ENCODE measurements at regions not wholly inside any gene's neighbourhood (a gene's known extent, or its start where the extent isn't known, plus 50 kb on each side); places are given as distances from the start of the nearest gene placed in this dataset.

DNA sequence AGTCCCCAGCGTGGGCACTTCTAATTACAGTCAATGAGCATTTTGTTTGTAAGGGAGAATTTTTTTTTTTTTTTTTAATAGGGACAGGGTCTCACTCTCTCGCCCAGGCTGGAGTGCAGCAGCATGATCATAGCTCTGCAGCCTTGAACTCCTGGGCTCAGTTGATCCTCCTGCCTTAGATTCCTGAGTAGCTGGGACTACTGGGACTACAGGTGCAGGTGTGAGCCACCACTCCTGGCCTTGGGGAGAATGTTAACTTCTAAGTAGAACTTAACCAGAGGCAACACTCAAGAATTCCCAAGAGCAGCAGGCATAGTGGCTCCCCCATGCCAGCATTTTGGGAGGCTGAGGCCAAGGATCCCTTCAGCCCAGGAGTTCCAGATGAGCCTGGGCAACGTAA is 52.9 kb upstream of the ZNF217 start:
- no peak overlapping the region for H4K8ac ChIP-seq (ENCODE audit: low read depth in 2 of 2, low read length in 2 of 2)
- H3K36me3 ChIP-seq (ENCODE audit: control insufficient read depth, insufficient read depth, low read length) = no peaks in the 10 kb centered on the region
- H2AFZ ChIP-seq (replicated peaks; ENCODE audit: low read length, poor library complexity) = no peak overlapping the region
- no peak overlapping the region for H3K18ac ChIP-seq (ENCODE audit: low read depth, low read length)
- CTCF ChIA-PET = interaction anchor here (1.0 kb wide), 1 partner anchor 11 kb away, joined by 4 read pairs; no protein-coding TSS in a partner anchor
- no peak overlapping the region for H3K14ac ChIP-seq (replicated peaks; ENCODE audit: low read depth, low read length)
- H3K4me1 ChIP-seq (ENCODE audit: control insufficient read depth, insufficient read depth, low read length) = peaks cover 10% of the 10 kb centered on the region
- no peak overlapping the region for H2BK15ac ChIP-seq (ENCODE audit: low read depth, low read length)
- peak overlapping the region; percentile 50 for H2AK9ac ChIP-seq (replicated peaks; ENCODE audit: low read depth, low read length, poor library complexity)
- no peak overlapping the region for H3K4me3 ChIP-seq (ENCODE audit: insufficient read depth, low read depth, low read length)
- no peak overlapping the region for H4K91ac ChIP-seq (ENCODE audit: insufficient read depth, low read depth, low read length)
- dilution Hi-C loops (cut with HindIII; ENCODE audit: low sequenced_read_pairs, unreplicated experiment) = no loop called here
- no TSS peak for BruUV-seq (replicated peaks)
- 100% methylated on average over 1 of the region's 3 CpGs; no CpG with 5 or more reads in 1 of the 2 experiments for WGBS, 2 experiments (ENCODE audit: extremely low coverage in 2 of 2, insufficient read length in 1 of 2)
- H2BK120ac ChIP-seq (ENCODE audit: low read depth, low read length) = no peak overlapping the region
- H3K56ac ChIP-seq (ENCODE audit: extremely low read depth, insufficient read depth, low read length) = no peak overlapping the region
- no peak overlapping the region for H2BK20ac ChIP-seq (ENCODE audit: low read depth, low read length)
- H3K4ac ChIP-seq (ENCODE audit: low read depth, low read length) = no peak overlapping the region
- no peak for ATAC-seq (ENCODE audit: low read depth)
- H3K9ac ChIP-seq (ENCODE audit: low read depth, low read length) = no peak overlapping the region
- in situ Hi-C loops (cut with MboI; ENCODE audit: low sequenced_read_pairs) = no loop called here
- TF ChIP-seq RCOR1 (IDR thresholded peaks at IDR 0.05; ENCODE audit: insufficient replicate concordance, low read length) (no peak), NFE2L2 (IDR thresholded peaks at IDR 0.05; ENCODE audit: low read depth, low read length) (no peak), ELK1 (IDR thresholded peaks at IDR 0.05; ENCODE audit: borderline replicate concordance, low read depth, low read length) (no peak), BHLHE40 (IDR thresholded peaks at IDR 0.05; ENCODE audit: low read depth, low read length) (no peak), RFX5 (IDR thresholded peaks at IDR 0.05; ENCODE audit: low read depth, low read length) (no peak), FOS (IDR thresholded peaks at IDR 0.05; ENCODE audit: low read depth, low read length) (no peak), CHD1 (IDR thresholded peaks at IDR 0.05; ENCODE audit: low read depth, low read length) (no peak), RAD21 (IDR thresholded peaks at IDR 0.05; ENCODE audit: low read length) (no peak), MAZ (IDR thresholded peaks at IDR 0.05; ENCODE audit: borderline replicate concordance, low read depth, low read length) (no peak), SMC3 (IDR thresholded peaks at IDR 0.05; ENCODE audit: low read depth, low read length) (no peak), POLR2A (IDR thresholded peaks at IDR 0.05; ENCODE audit: low read depth, low read length) (no peak), MXI1 (IDR thresholded peaks at IDR 0.05; ENCODE audit: borderline replicate concordance, low read depth, low read length) (no peak)
- TF ChIP-seq, protein P1, sequence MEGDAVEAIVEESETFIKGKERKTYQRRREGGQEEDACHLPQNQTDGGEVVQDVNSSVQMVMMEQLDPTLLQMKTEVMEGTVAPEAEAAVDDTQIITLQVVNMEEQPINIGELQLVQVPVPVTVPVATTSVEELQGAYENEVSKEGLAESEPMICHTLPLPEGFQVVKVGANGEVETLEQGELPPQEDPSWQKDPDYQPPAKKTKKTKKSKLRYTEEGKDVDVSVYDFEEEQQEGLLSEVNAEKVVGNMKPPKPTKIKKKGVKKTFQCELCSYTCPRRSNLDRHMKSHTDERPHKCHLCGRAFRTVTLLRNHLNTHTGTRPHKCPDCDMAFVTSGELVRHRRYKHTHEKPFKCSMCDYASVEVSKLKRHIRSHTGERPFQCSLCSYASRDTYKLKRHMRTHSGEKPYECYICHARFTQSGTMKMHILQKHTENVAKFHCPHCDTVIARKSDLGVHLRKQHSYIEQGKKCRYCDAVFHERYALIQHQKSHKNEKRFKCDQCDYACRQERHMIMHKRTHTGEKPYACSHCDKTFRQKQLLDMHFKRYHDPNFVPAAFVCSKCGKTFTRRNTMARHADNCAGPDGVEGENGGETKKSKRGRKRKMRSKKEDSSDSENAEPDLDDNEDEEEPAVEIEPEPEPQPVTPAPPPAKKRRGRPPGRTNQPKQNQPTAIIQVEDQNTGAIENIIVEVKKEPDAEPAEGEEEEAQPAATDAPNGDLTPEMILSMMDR (conservative IDR thresholded peaks at IDR 0.05; ENCODE audit: low read depth, low read length) = no peak
- H3K4me2 ChIP-seq (ENCODE audit: low read depth, low read length) = no peak overlapping the region
- intact Hi-C loops (cut with micrococcal nuclease) = no loop called here
- H3K27me3 ChIP-seq (ENCODE audit: control insufficient read depth, insufficient read depth, low read length) = no peaks in the 10 kb centered on the region
- H2BK5ac ChIP-seq (ENCODE audit: low read depth, low read length, poor library complexity, severe bottlenecking) = no peak overlapping the region
- no peaks in the 10 kb centered on the region for H3K9me1 ChIP-seq (ENCODE audit: insufficient read depth, low read length)
- no peak for DNase-seq
- no peak overlapping the region for H3K27ac ChIP-seq (ENCODE audit: insufficient read depth, low read length)
- no peaks in the 10 kb centered on the region for H3K9me3 ChIP-seq (ENCODE audit: control insufficient read depth, insufficient read depth, low read length)
- H4K20me1 ChIP-seq (ENCODE audit: insufficient read depth, low read length) = no peaks in the 10 kb centered on the region
- H3K23ac ChIP-seq (ENCODE audit: low read depth, low read length) = no peak overlapping the region
- H4K5ac ChIP-seq (ENCODE audit: low read depth, low read length) = no peak overlapping the region
- POLR2A ChIA-PET (ENCODE audit: unreplicated experiment) = no interaction called here
- no peaks in the 10 kb centered on the region for H3K79me1 ChIP-seq (ENCODE audit: low read depth in 1 of 2, low read length in 2 of 2)
- no peak overlapping the region for H2AK5ac ChIP-seq (ENCODE audit: low read depth, low read length)

Data from IMR-90 (cell line).